ENCODE measurements at regions not wholly inside any gene's neighbourhood (a gene's known extent, or its start where the extent isn't known, plus 50 kb on each side); places are given as distances from the start of the nearest gene placed in this dataset.

DNA sequence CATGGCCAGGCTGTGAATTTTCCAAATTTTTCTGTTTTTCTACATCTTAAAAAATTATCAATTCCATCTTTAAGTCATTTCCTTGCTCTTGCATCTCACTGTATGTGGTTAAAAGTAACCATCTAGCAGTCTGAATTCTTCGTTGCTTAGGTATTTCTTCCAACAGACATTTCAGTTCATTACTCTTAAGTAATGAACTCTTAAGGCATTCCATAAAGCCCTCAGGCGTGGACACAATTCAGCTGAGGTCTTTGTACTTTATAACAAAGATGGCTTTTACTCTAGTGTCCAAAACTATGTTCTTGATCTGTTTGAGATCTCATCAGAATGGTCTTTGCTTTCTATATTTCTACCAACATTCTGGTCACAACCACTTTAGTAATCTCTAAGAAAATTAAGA is 253.9 kb upstream of the GCFC2 start:
- no peak overlapping the region for H3K4me3 ChIP-seq (ENCODE audit: low read depth, low read length)
- TF ChIP-seq, protein P1, sequence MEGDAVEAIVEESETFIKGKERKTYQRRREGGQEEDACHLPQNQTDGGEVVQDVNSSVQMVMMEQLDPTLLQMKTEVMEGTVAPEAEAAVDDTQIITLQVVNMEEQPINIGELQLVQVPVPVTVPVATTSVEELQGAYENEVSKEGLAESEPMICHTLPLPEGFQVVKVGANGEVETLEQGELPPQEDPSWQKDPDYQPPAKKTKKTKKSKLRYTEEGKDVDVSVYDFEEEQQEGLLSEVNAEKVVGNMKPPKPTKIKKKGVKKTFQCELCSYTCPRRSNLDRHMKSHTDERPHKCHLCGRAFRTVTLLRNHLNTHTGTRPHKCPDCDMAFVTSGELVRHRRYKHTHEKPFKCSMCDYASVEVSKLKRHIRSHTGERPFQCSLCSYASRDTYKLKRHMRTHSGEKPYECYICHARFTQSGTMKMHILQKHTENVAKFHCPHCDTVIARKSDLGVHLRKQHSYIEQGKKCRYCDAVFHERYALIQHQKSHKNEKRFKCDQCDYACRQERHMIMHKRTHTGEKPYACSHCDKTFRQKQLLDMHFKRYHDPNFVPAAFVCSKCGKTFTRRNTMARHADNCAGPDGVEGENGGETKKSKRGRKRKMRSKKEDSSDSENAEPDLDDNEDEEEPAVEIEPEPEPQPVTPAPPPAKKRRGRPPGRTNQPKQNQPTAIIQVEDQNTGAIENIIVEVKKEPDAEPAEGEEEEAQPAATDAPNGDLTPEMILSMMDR (conservative IDR thresholded peaks at IDR 0.05; ENCODE audit: low read depth, low read length): no peak
- DNase-seq (ENCODE audit: low read depth): no peak

DNA sequence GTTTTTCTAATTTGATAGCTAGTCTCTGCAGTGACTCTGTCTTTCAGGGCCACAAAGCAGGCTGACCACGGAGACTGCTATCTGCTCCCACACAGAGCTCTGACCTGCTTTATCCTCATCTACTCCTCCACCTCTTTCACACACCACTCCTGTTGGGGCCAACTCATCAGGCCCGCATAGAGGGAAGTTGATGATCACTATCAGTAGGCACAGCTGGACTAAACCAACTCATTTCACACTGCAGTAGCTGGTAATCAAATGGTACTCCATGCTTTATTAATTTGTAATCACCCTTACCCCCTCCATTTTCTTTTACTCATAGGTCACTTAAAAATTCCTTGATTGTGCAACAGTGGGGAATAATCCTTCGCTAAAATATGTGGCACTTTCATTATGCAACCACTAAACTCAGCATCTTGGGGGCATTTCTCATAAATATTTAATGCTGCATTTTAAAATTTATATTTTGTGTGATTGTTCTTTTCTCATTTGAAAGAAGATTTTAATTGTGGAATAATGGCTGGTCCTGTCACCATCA is 249.8 kb upstream of the GCFC2 start:
- TF ChIP-seq, protein P1 (conservative IDR thresholded peaks at IDR 0.05; ENCODE audit: low read depth, low read length): no peak
- no peak for DNase-seq (ENCODE audit: low read depth)
- no peak overlapping the region for H3K4me3 ChIP-seq (ENCODE audit: low read depth, low read length)

DNA sequence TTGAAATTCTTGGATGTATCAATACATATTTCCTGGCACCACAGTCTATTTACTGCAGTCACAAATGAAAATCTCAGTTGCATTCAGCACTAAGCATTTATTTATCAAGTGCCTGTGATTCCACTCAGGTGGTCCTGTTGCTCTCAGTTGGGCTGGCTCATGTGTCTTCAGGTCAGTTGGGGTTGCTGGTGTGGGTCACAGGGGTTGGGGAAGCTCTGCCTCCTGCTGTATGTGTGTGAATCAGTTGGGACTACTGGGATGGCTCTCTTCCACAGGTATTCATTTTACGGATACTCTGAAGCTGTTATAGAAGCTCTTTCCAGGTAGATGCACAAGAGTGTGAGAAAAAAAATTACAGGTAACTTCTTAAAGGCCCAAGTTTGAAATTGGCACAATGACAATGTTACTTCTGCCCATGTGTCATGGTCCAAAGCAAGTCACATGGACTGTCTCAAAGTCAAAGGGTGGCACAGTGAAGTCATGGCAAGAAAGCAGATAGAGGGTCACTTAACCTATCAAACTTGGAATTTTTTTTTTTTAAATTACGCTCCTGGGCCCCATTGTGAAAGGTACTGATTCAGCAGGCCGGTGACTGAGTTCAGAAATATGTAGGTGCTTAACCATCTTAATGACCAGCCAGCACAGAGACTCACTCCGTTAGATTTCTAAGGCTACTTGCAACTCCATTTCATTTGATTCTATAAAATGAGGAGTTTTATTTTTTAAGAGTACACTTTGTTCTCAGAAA is 249.2 kb upstream of the GCFC2 start:
- no peak for DNase-seq (ENCODE audit: low read depth)
- TF ChIP-seq, protein P1 (conservative IDR thresholded peaks at IDR 0.05; ENCODE audit: low read depth, low read length): no peak
- no peak overlapping the region for H3K4me3 ChIP-seq (ENCODE audit: low read depth, low read length)

DNA sequence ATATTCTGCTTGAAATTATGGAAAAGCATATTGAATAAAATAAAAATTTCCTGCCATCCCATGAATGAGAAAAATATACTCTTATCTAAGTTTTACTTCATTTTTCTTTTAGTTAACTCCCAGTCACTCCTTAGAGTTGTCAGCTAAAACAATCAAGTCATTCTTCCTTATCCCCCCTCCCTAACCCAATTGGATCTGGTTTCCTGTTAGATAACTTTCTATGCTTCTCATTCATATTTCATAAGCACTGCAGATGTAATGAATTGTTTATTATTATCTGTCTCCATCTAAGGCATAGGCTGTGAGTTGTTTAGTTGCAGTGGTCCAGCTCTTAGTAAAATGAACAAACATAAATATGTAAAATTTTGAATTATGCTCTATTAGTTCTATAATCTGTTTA is 244.0 kb upstream of the GCFC2 start:
- no peak for DNase-seq (ENCODE audit: low read depth)
- TF ChIP-seq, protein P1 (conservative IDR thresholded peaks at IDR 0.05; ENCODE audit: low read depth, low read length): no peak
- no peak overlapping the region for H3K4me3 ChIP-seq (ENCODE audit: low read depth, low read length)

DNA sequence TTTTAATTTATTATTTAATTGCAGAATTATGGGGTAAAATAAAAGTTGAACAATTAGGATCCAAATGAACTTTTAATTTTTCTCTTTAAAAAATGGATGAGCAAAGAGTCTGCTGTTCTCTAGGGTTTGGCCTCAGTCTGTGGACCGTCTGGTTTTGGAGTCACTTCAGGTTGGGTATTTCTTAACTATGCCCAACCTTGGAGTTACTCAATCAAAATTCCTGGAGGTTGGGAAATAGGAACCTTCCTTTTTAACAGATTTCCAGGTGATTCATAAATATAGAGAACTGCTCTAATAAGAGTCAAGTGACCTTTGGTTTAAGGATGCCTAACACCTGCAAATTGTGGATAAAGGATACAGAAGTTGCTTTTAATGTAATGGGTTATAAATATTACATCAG is 241.5 kb upstream of the GCFC2 start:
- TF ChIP-seq, protein P1 (conservative IDR thresholded peaks at IDR 0.05; ENCODE audit: low read depth, low read length): no peak
- H3K4me3 ChIP-seq (ENCODE audit: low read depth, low read length): no peak overlapping the region
- DNase-seq (ENCODE audit: low read depth): no peak

DNA sequence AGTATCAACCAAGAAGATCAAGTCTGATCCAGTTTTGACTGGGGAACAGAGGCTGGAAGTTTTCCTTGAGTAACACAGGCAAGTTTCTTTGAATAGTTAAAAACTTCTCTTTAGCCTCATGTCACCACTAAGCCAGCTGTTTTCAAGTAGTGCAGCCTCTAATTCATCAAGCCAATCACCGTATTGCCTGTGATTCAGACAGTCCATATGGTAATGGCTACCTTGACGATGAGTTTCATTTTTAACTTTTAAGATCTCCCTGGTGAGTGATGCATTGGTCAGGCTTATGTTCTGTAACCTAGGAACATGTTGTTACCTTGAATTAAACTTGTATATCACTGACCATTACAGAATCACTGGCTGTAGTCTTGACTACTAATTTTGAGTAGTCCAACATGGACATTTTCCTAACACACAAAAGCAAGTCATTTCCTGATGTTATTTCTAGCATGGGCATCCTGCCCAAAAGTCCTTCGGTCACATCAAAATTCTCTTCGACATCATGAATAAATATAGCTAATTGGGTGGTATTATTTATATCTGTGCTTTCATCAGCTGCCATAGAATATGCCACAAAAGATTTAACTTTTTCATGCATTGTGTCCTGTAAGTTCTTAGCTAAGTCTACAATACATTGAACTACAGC is 238.8 kb upstream of the GCFC2 start:
- TF ChIP-seq, protein P1 (conservative IDR thresholded peaks at IDR 0.05; ENCODE audit: low read depth, low read length): no peak
- no peak overlapping the region for H3K4me3 ChIP-seq (ENCODE audit: low read depth, low read length)
- no peak for DNase-seq (ENCODE audit: low read depth)
